Lower leg skin (tissue), 3 donors: ENCODE measurements at regions not wholly inside any gene's neighbourhood (a gene's known extent, or its start where the extent isn't known, plus 50 kb on each side); places are given as distances from the start of the nearest gene placed in this dataset.

Experiments used
- POLR2A ChIP-seq, 2 donors: fragments of 450-650 bp; IDR thresholded peaks; one replicate each; pipeline ENCODE4 v1.6.1; 2016 to 2017; ENCODE audit warnings: antibody characterized with exemption in 2 of 2, mild to moderate bottlenecking in 1 of 2, moderate library complexity in 1 of 2
- TF ChIP-seq, protein P1 (sequence below), 3 donors: fragments of 450-650 bp; IDR thresholded peaks; one replicate each; pipeline ENCODE4 v1.5.1; 2016; ENCODE audit warnings: antibody characterized with exemption in 3 of 3, mild to moderate bottlenecking in 3 of 3, moderate library complexity in 2 of 3

DNA sequence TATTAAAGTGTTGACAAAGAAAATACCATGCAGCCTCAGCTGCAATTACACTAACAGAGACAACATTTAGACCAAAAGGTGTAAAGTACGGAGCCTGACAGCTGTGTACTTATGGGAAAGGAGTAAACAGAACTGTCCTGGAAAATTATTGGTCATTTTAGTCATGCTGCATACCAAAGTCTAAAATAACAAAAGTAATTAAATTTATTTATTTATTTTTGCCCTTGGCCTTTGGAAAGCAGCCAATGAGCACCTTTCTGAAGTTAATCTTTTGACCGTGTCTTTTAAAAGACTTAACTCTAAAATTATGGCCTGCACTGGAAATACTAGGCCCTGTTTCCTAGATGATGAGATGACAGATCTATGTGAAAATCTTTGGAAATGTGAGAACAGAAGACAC lies 597.6 kb downstream of the NXPH1 start:
- TF ChIP-seq, protein P1, sequence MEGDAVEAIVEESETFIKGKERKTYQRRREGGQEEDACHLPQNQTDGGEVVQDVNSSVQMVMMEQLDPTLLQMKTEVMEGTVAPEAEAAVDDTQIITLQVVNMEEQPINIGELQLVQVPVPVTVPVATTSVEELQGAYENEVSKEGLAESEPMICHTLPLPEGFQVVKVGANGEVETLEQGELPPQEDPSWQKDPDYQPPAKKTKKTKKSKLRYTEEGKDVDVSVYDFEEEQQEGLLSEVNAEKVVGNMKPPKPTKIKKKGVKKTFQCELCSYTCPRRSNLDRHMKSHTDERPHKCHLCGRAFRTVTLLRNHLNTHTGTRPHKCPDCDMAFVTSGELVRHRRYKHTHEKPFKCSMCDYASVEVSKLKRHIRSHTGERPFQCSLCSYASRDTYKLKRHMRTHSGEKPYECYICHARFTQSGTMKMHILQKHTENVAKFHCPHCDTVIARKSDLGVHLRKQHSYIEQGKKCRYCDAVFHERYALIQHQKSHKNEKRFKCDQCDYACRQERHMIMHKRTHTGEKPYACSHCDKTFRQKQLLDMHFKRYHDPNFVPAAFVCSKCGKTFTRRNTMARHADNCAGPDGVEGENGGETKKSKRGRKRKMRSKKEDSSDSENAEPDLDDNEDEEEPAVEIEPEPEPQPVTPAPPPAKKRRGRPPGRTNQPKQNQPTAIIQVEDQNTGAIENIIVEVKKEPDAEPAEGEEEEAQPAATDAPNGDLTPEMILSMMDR (IDR thresholded peaks at IDR 0.05) = no peak
- TF ChIP-seq POLR2A (IDR thresholded peaks at IDR 0.05) = no peak
